HepG2 (cell line): ENCODE measurements at regions not wholly inside any gene's neighbourhood (a gene's known extent, or its start where the extent isn't known, plus 50 kb on each side); places are given as distances from the start of the nearest gene placed in this dataset.

Experiments
- ATAC-seq: fragments of 200-7000 bp; cut with Tn5 transposase; 3 replicates; pipeline ENCODE4 v1.9.1; 2020; ENCODE audit warnings: mild to moderate bottlenecking, moderate library complexity
- BruUV-seq: library from RNA; stranded (reverse); fragments of 400-500 nt; replicated peaks from 2 replicates; lab custom pipeline; 2021; lab: Mats Ljungman, UMichigan
- CTCF ChIA-PET: fragments of 300-600 bp; formaldehyde crosslinking; extraction: SDS; loops from one replicate; lab custom pipeline; 2021; ENCODE audit warnings: low total read pairs, inconsistent platforms, low intra/inter-chr PET ratio; lab: Yijun Ruan, JAX
- POLR2A ChIA-PET: fragments of 350-600 bp; sonication (Branson Sonifier 250); formaldehyde crosslinking; loops from one replicate; lab custom pipeline; 2020; ENCODE audit warnings: antibody characterized with exemption, inconsistent platforms; lab: Yijun Ruan, JAX
- DNase-seq: peaks from one replicate; pipeline ENCODE4 v3.0.0-alpha.2; 2015; ENCODE audit warnings: low spot score
- FAIRE-seq: peaks from 3 replicates; lab custom pipeline; 2011; peaks lifted over from hg19 to GRCh38; lab: Jason Lieb, UNC
- H2AFZ ChIP-seq: one replicate; pipeline ENCODE4 v1.6.1; 2011; ENCODE audit warnings: low read length, inconsistent platforms
- H3K27ac ChIP-seq: fragments of 300-600 bp; 3 replicates; pipeline ENCODE4 v1.8.0; 2011; ENCODE audit warnings: mixed run types, mild to moderate bottlenecking, mixed read lengths, low read length, inconsistent platforms; ENCODE audit not compliant: insufficient read depth; ENCODE audit errors: extremely low read length
- H3K27me3 ChIP-seq, 2 experiments: fragments of 200-600 bp in 1 of 2; 2 replicates in 1 of 2; 3 replicates in 1 of 2; pipeline versions ENCODE4 v1.6.0 to v1.8.0; 2011; ENCODE audit warnings: low read length in 2 of 2, mild to moderate bottlenecking in 2 of 2, moderate library complexity in 2 of 2, inconsistent platforms in 1 of 2; ENCODE audit not compliant: insufficient read depth in 2 of 2, control insufficient read depth in 1 of 2
- H3K36me3 ChIP-seq, 2 experiments: fragments of 200-600 bp in 1 of 2; replicated peaks in 1 of 2; 2 replicates in 1 of 2; 3 replicates in 1 of 2; pipeline versions ENCODE4 v1.5.1 to v1.8.0; 2011; ENCODE audit warnings: low read length in 2 of 2, inconsistent platforms in 1 of 2; ENCODE audit not compliant: insufficient read depth in 2 of 2, control insufficient read depth in 1 of 2
- H3K4me1 ChIP-seq: 2 replicates; pipeline ENCODE4 v1.5.1; 2012; ENCODE audit warnings: low read length, inconsistent platforms; ENCODE audit not compliant: insufficient read depth
- H3K4me2 ChIP-seq: 2 replicates; pipeline ENCODE4 v1.6.0; 2011; ENCODE audit warnings: low read depth, low read length, inconsistent platforms
- H3K4me3 ChIP-seq, 3 experiments: fragments of 200-600 bp in 1 of 3; sonication (generic), shearing (Covaris generic) in 1 of 3; replicated peaks in 1 of 3; 2 replicates each; pipeline ENCODE4 v1.5.1; 2011 to 2016; ENCODE audit warnings: low read length in 3 of 3, inconsistent platforms in 2 of 3, low read depth in 2 of 3, mild to moderate bottlenecking in 2 of 3, control low read depth in 1 of 3, mixed read lengths in 1 of 3; ENCODE audit not compliant: insufficient read depth in 1 of 3
- H3K79me2 ChIP-seq: one replicate; pipeline ENCODE4 v1.6.1; 2011; ENCODE audit warnings: low read length, inconsistent platforms; ENCODE audit not compliant: insufficient read depth
- H3K9ac ChIP-seq: 2 replicates; pipeline ENCODE4 v1.6.0; 2011; ENCODE audit warnings: mild to moderate bottlenecking, low read depth, low read length, inconsistent platforms; ENCODE audit not compliant: insufficient read depth
- H3K9me3 ChIP-seq: 2 replicates; pipeline ENCODE4 v1.5.1; 2012; ENCODE audit warnings: mild to moderate bottlenecking, low read length
- H4K20me1 ChIP-seq: 2 replicates; pipeline ENCODE4 v1.6.0; 2011; ENCODE audit warnings: inconsistent platforms, mild to moderate bottlenecking, low read length, moderate library complexity; ENCODE audit not compliant: insufficient read depth
- FOXA1 ChIP-seq, 2 experiments: fragments of 450-650 bp in 1 of 2; sonication (generic) in 1 of 2; formaldehyde crosslinking in 1 of 2; IDR thresholded peaks; 2 replicates each; pipeline versions ENCODE4 v1.4.0 to v1.6.1; 2016 to 2020; ENCODE audit warnings: missing genetic modification reagents in 1 of 2
- MXD4 ChIP-seq: IDR thresholded peaks from 2 replicates; pipeline ENCODE4 v1.6.1; 2016; ENCODE audit warnings: mild to moderate bottlenecking, missing biosample characterization, missing genetic modification reagents
- NPAS2 ChIP-seq: sonication (generic); formaldehyde crosslinking; IDR thresholded peaks from 2 replicates; pipeline ENCODE4 v1.8.0; 2022; ENCODE audit warnings: mild to moderate bottlenecking, missing genetic modification reagents, borderline replicate concordance
- POGZ ChIP-seq: sonication (generic); formaldehyde crosslinking; IDR thresholded peaks from 2 replicates; pipeline ENCODE4 v1.4.0; 2020; ENCODE audit warnings: mild to moderate bottlenecking, missing genetic modification reagents
- RBM22 ChIP-seq: fragments of 200-400 bp; formaldehyde crosslinking; optimal IDR thresholded peaks from 2 replicates; pipeline ENCODE3; 2017; ENCODE audit warnings: mild to moderate bottlenecking, low read length, moderate library complexity
- SNAPC2 ChIP-seq: sonication (generic); formaldehyde crosslinking; IDR thresholded peaks from 2 replicates; pipeline ENCODE4 v1.8.1; 2022; ENCODE audit warnings: mild to moderate bottlenecking, missing genetic modification reagents
- ZBTB20 ChIP-seq: sonication (generic); formaldehyde crosslinking; IDR thresholded peaks from 2 replicates; pipeline ENCODE4 v1.8.1; 2023; ENCODE audit warnings: missing genetic modification reagents, low read depth, mild to moderate bottlenecking, borderline replicate concordance
- ZBTB21 ChIP-seq: sonication (generic); formaldehyde crosslinking; IDR thresholded peaks from 2 replicates; pipeline ENCODE4 v1.4.0; 2020; ENCODE audit warnings: missing genetic modification reagents
- ZNF431 ChIP-seq: sonication (generic); formaldehyde crosslinking; IDR thresholded peaks from 2 replicates; pipeline ENCODE4 v1.9.0; 2022; ENCODE audit warnings: missing genetic modification reagents, low read depth, mild to moderate bottlenecking, borderline replicate concordance
- ZNF557 ChIP-seq: sonication (generic); formaldehyde crosslinking; IDR thresholded peaks from 2 replicates; pipeline ENCODE4 v1.4.0; 2020; ENCODE audit warnings: missing genetic modification reagents
- ZSCAN22 ChIP-seq: sonication (generic); formaldehyde crosslinking; IDR thresholded peaks from 2 replicates; pipeline ENCODE4 v1.4.0; 2020; ENCODE audit warnings: mild to moderate bottlenecking, missing genetic modification reagents
- WGBS: methylation state at CpG from one replicate; pipeline ENCODE4 v1.1.6; 2017; ENCODE audit warnings: low lambda C conversion rate; 5-methylcytosine and 5-hydroxymethylcytosine counted together
- in situ Hi-C: cut with HindIII; loops from 2 replicates; pipeline ENCODE4 v1.10.0; 2017; ENCODE audit warnings: low pct_unique_long_range_greater_than_20kb; ENCODE audit not compliant: extremely low pct_ligation_motif_present
- intact Hi-C: fragments of 100-400 bp; cut with micrococcal nuclease; formaldehyde crosslinking; loops from one replicate; pipeline ENCODE4 v1.10.0; 2022; ENCODE audit not compliant: unreplicated experiment
- TF ChIP-seq, protein P1 (sequence below): sonication (generic); formaldehyde crosslinking; IDR thresholded peaks from 2 replicates; pipeline ENCODE4 v1.5.0; 2020; ENCODE audit warnings: missing genetic modification reagents, mild to moderate bottlenecking, borderline replicate concordance
- TF ChIP-seq, protein P2 (sequence below): sonication (generic); formaldehyde crosslinking; IDR thresholded peaks from 2 replicates; pipeline ENCODE4 v1.4.0; 2020; ENCODE audit warnings: missing genetic modification reagents
- TF ChIP-seq, protein P3 (sequence below): sonication (generic); formaldehyde crosslinking; IDR thresholded peaks from 2 replicates; pipeline ENCODE4 v1.8.1; 2023; ENCODE audit warnings: mild to moderate bottlenecking, inconsistent platforms, moderate library complexity, missing genetic modification reagents, borderline replicate concordance

DNA sequence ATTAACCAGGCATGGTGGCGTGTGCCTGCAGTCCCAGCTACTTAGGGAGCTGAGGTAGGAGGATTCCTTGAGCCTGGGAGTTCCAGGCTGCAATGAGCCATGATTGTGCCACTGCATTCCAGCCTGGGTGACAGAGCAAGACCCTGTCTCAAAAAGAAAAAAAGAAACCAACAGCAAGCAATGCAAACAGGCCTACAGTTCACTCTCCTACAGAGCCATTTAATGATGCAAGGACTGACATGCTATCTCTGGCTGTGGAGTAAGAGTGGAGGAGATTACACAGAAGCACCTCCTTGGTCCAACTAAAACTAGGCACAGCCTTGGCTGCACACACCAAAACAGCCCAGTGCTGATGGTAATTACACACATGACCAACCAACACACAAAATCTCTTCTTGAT lies 127.5 kb upstream of the SOD1 start:
- no TSS peak for BruUV-seq
- POLR2A ChIA-PET: no interaction called here
- CTCF ChIA-PET: no interaction called here
- intact Hi-C loops: no loop called here
- in situ Hi-C loops: no loop called here
- H3K79me2 ChIP-seq: no peaks in the 10 kb centered on the region
- H3K4me3 ChIP-seq: no peak overlapping the region
- H4K20me1 ChIP-seq: no peaks in the 10 kb centered on the region
- H3K27me3 ChIP-seq: no peaks in the 10 kb centered on the region; a peak in 1 of 5 replicates
- ATAC-seq (no peak), DNase-seq (no peak)
- TF ChIP-seq SNAPC2 (CRISPR knock-in tag): no peak
- TF ChIP-seq, all 625 proteins: peak for 0
- no peak overlapping the region for H2AFZ ChIP-seq
- no peaks in the 10 kb centered on the region for H3K9me3 ChIP-seq
- no peaks in the 10 kb centered on the region for H3K36me3 ChIP-seq
- H3K4me1 ChIP-seq: no peaks in the 10 kb centered on the region
- no peak overlapping the region for H3K9ac ChIP-seq
- H3K4me2 ChIP-seq: no peak overlapping the region
- FAIRE-seq: no peak
- 7% methylated on average over 1 of the region's 1 CpG for WGBS
- no peak overlapping the region for H3K27ac ChIP-seq

DNA sequence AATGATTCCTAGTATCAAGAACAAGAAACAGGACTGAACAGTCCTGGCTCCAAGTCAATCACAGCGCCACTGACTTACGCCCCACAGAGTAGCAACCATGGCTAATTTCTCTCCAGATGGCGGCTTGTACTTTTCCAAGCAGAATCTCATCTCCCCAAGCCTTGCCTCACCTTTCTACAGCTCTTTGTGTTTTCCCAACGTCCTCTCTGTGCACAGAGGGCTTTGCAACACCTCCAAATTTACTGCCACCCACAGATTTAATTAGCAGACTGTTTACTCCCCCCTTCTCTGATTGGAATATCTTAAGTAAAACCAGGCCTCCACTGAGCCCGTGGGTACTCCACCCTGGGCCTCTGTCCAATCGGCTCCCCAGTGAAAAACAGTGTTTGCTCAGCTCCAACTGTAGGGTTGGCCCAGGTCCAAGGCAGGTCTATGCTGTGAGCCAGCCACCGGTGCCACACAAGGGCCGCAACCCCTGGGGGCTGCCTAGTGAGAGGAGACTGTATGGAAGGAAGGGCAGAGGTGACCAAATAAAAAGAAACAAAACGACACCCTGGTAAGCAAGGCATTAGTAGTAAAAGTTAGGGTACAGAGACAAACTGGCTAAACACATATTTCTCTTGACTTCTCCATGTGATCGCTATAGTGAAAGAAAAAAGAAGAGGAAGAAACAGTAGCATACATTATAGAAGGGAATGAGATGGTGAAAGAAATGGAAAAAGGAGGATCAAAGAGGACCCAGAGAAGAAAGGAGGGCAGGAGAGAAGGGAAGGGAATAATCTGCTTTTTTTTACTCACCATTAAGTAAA lies 128.4 kb upstream of the SOD1 start:
- ChIA-PET POLR2A (no interaction called here), CTCF (no interaction called here)
- no TSS peak for BruUV-seq
- no peak overlapping the region for H3K27ac ChIP-seq
- DNase-seq: no peak
- in situ Hi-C loops: no loop called here
- H3K27me3 ChIP-seq: no peaks in the 10 kb centered on the region
- no peak overlapping the region for H3K4me3 ChIP-seq
- H2AFZ ChIP-seq: no peak overlapping the region
- no peak for ATAC-seq
- FAIRE-seq: no peak
- no peak overlapping the region for H3K9ac ChIP-seq
- no peaks in the 10 kb centered on the region for H3K4me1 ChIP-seq
- no peaks in the 10 kb centered on the region for H4K20me1 ChIP-seq
- H3K4me2 ChIP-seq: no peak overlapping the region
- 29% methylated on average over 10 of the region's 10 CpGs for WGBS
- H3K79me2 ChIP-seq: no peaks in the 10 kb centered on the region
- intact Hi-C loops: no loop called here
- no peaks in the 10 kb centered on the region for H3K9me3 ChIP-seq
- no peaks in the 10 kb centered on the region for H3K36me3 ChIP-seq
- TF ChIP-seq, protein P1, sequence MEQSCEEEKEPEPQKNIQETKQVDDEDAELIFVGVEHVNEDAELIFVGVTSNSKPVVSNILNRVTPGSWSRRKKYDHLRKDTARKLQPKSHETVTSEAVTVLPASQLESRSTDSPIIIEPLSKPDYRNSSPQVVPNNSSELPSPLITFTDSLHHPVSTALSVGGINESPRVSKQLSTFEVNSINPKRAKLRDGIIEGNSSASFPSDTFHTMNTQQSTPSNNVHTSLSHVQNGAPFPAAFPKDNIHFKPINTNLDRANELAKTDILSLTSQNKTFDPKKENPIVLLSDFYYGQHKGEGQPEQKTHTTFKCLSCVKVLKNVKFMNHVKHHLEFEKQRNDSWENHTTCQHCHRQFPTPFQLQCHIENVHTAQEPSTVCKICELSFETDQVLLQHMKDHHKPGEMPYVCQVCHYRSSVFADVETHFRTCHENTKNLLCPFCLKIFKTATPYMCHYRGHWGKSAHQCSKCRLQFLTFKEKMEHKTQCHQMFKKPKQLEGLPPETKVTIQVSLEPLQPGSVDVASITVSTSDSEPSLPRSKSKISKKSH: no peak
- TF ChIP-seq ZBTB21 (CRISPR knock-in tag): no peak
- no peak for TF ChIP-seq NPAS2
- no peak for TF ChIP-seq MXD4 (CRISPR knock-in tag)
- TF ChIP-seq, protein P2, sequence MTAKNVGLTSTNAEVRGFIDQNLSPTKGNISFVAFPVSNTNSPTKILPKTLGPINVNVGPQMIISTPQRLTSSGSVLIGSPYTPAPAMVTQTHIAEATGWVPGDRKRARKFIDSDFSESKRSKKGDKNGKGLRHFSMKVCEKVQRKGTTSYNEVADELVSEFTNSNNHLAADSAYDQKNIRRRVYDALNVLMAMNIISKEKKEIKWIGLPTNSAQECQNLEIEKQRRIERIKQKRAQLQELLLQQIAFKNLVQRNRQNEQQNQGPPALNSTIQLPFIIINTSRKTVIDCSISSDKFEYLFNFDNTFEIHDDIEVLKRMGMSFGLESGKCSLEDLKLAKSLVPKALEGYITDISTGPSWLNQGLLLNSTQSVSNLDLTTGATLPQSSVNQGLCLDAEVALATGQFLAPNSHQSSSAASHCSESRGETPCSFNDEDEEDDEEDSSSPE: no peak
- TF ChIP-seq RBM22: no peak
- no peak for TF ChIP-seq ZBTB20 (CRISPR knock-in tag)
- no peak for TF ChIP-seq ZNF431 (CRISPR knock-in tag)
- no peak for TF ChIP-seq ZNF557
- TF ChIP-seq ZSCAN22: no peak
- TF ChIP-seq, protein P3, sequence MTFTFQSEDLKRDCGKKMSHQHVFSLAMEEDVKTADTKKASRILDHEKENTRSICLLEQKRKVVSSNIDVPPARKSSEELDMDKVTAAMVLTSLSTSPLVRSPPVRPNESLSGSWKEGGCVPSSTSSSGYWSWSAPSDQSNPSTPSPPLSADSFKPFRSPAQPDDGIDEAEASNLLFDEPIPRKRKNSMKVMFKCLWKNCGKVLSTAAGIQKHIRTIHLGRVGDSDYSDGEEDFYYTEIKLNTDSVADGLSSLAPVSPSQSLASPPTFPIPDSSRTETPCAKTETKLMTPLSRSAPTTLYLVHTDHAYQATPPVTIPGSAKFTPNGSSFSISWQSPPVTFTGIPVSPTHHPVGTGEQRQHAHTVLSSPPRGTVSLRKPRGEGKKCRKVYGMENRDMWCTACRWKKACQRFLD: no peak
- TF ChIP-seq FOXA1 (IDR thresholded peaks at IDR 0.05): no peak
- TF ChIP-seq FOXA1 (CRISPR knock-in tag; IDR thresholded peaks at IDR 0.05): no peak
- TF ChIP-seq POGZ (CRISPR knock-in tag): no peak
